ENCODE measurements at regions not wholly inside any gene's neighbourhood (a gene's known extent, or its start where the extent isn't known, plus 50 kb on each side); places are given as distances from the start of the nearest gene placed in this dataset.

DNA sequence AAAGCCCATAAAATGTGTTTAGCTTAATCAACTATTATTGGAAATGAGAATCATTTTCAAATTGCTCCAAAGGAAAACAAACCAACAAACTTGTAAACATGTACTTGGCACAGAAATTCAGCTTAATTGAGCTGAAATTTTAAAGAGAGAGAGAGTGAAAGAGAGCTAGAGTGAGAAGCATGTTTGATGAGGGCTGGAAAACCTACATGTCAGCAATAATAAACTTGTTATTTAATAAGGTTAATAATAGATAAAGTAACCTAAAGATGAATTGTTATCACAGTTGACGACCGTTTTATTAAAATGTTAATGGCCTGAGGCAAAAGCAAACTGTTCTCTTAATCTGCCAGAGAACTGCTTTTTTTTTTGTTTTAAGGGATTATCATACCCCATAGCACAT, 496.1 kb downstream of the RNF144B start:
- H2AFZ ChIP-seq (ENCODE audit: insufficient read depth, low read depth, low read length, poor library complexity, severe bottlenecking): no peak overlapping the region
- H3K4me1 ChIP-seq (ENCODE audit: control insufficient read depth in 1 of 2, insufficient read depth in 2 of 2, low read length in 2 of 2): no peaks in the 10 kb centered on the region
- no peaks in the 10 kb centered on the region for H3K27me3 ChIP-seq (ENCODE audit: control insufficient read depth in 2 of 2, insufficient read depth in 2 of 2, low read length in 2 of 2)
- no peak overlapping the region for H3K4me2 ChIP-seq (replicated peaks; ENCODE audit: extremely low read depth, low read length, poor library complexity, severe bottlenecking)
- peaks cover 0 to 12% of the 10 kb centered on the region in 2 donors for H3K9me3 ChIP-seq (replicated peaks in 1 of 2; ENCODE audit: control insufficient read depth in 1 of 2, insufficient read depth in 1 of 2, low read length in 2 of 2)
- no peak for DNase-seq
- Mint-ChIP-seq H3K9me3 (peaks cover 0 to 10% (median 6%) of the 10 kb centered on the region in 7 donors), H3K27ac (no peak overlapping the region), H3K27me3 (ENCODE audit: low read depth in 3 of 3) (peaks cover 0 to 1% (median 0%) of the 10 kb centered on the region in 3 donors), H3K4me3 (no peak overlapping the region), H3K4me1 (no peaks in the 10 kb centered on the region), H3K36me3 (no peaks in the 10 kb centered on the region)
- H3K27ac ChIP-seq (ENCODE audit: low read depth in 1 of 2, low read length in 2 of 2): no peak overlapping the region
- H4K20me1 ChIP-seq (ENCODE audit: insufficient read depth, low read length): no peaks in the 10 kb centered on the region
- no peak overlapping the region for H3K9ac ChIP-seq (ENCODE audit: insufficient read depth, low read length, poor library complexity, severe bottlenecking)
- intact Hi-C loops (cut with micrococcal nuclease): no loop called here
- TF ChIP-seq, protein P1, sequence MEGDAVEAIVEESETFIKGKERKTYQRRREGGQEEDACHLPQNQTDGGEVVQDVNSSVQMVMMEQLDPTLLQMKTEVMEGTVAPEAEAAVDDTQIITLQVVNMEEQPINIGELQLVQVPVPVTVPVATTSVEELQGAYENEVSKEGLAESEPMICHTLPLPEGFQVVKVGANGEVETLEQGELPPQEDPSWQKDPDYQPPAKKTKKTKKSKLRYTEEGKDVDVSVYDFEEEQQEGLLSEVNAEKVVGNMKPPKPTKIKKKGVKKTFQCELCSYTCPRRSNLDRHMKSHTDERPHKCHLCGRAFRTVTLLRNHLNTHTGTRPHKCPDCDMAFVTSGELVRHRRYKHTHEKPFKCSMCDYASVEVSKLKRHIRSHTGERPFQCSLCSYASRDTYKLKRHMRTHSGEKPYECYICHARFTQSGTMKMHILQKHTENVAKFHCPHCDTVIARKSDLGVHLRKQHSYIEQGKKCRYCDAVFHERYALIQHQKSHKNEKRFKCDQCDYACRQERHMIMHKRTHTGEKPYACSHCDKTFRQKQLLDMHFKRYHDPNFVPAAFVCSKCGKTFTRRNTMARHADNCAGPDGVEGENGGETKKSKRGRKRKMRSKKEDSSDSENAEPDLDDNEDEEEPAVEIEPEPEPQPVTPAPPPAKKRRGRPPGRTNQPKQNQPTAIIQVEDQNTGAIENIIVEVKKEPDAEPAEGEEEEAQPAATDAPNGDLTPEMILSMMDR (IDR thresholded peaks at IDR 0.05): no peak
- no peak overlapping the region for H3K4me3 ChIP-seq (replicated peaks in 1 of 3; ENCODE audit: low read depth in 2 of 3, low read length in 3 of 3)
- no peaks in the 10 kb centered on the region for H3K79me2 ChIP-seq (ENCODE audit: insufficient read depth, low read length)
- no peaks in the 10 kb centered on the region for H3K36me3 ChIP-seq (replicated peaks in 1 of 2; ENCODE audit: control insufficient read depth in 1 of 2, insufficient read depth in 2 of 2, low read length in 2 of 2)
- no CpG with 5 or more reads among the region's 2 CpGs for WGBS (ENCODE audit: insufficient coverage)

DNA sequence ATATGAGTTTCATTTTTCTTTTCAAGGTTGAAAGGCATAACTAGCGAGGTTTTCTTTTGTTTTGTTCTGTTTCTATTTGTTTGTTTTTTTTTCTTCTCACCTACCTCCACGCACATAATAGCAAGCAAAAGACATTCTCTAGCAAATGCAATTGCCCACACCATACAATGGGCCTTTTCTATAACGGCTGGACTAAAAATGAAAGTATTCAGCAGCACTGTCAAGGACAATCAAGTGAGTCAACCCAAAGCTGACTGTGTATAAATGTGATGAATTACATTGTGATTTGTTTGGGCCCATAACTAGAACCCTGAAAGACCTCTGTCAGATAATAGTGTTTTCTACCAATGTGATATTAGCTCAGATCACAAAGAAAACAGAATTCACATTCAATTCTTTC, 496.7 kb downstream of the RNF144B start:
- no CpG with 5 or more reads among the region's 3 CpGs for WGBS (ENCODE audit: insufficient coverage)
- no peaks in the 10 kb centered on the region for H3K27me3 ChIP-seq (ENCODE audit: control insufficient read depth in 2 of 2, insufficient read depth in 2 of 2, low read length in 2 of 2)
- Mint-ChIP-seq H3K27me3 (ENCODE audit: low read depth in 3 of 3) (peaks cover 0 to 1% (median 0%) of the 10 kb centered on the region in 3 donors), H3K9me3 (peaks cover 0 to 8% (median 6%) of the 10 kb centered on the region in 7 donors), H3K4me3 (no peak overlapping the region), H3K36me3 (no peaks in the 10 kb centered on the region), H3K4me1 (no peaks in the 10 kb centered on the region), H3K27ac (no peak overlapping the region)
- H3K4me2 ChIP-seq (replicated peaks; ENCODE audit: extremely low read depth, low read length, poor library complexity, severe bottlenecking): no peak overlapping the region
- H3K36me3 ChIP-seq (replicated peaks in 1 of 2; ENCODE audit: control insufficient read depth in 1 of 2, insufficient read depth in 2 of 2, low read length in 2 of 2): no peaks in the 10 kb centered on the region
- H3K4me1 ChIP-seq (ENCODE audit: control insufficient read depth in 1 of 2, insufficient read depth in 2 of 2, low read length in 2 of 2): no peaks in the 10 kb centered on the region
- intact Hi-C loops (cut with micrococcal nuclease): no loop called here
- no peaks in the 10 kb centered on the region for H3K79me2 ChIP-seq (ENCODE audit: insufficient read depth, low read length)
- no peak for DNase-seq
- no peak overlapping the region for H3K4me3 ChIP-seq (replicated peaks in 1 of 3; ENCODE audit: low read depth in 2 of 3, low read length in 3 of 3)
- no peaks in the 10 kb centered on the region for H4K20me1 ChIP-seq (ENCODE audit: insufficient read depth, low read length)
- peaks cover 0 to 12% of the 10 kb centered on the region in 2 donors for H3K9me3 ChIP-seq (replicated peaks in 1 of 2; ENCODE audit: control insufficient read depth in 1 of 2, insufficient read depth in 1 of 2, low read length in 2 of 2)
- no peak overlapping the region for H2AFZ ChIP-seq (ENCODE audit: insufficient read depth, low read depth, low read length, poor library complexity, severe bottlenecking)
- H3K9ac ChIP-seq (ENCODE audit: insufficient read depth, low read length, poor library complexity, severe bottlenecking): no peak overlapping the region
- no peak overlapping the region for H3K27ac ChIP-seq (ENCODE audit: low read depth in 1 of 2, low read length in 2 of 2)
- TF ChIP-seq, protein P1 (IDR thresholded peaks at IDR 0.05): no peak

Data from CD14-positive monocyte (primary cell).